Neutrophil (primary cell): ENCODE measurements at regions not wholly inside any gene's neighbourhood (a gene's known extent, or its start where the extent isn't known, plus 50 kb on each side); places are given as distances from the start of the nearest gene placed in this dataset.

Source experiments
- H3K27ac ChIP-seq: fragments of 200-600 bp; sonication (generic); 2 replicates; pipeline ENCODE4 v1.5.1; 2016; ENCODE audit warnings: mild to moderate bottlenecking, moderate library complexity
- H3K27me3 ChIP-seq: fragments of 200-600 bp; sonication (generic); 2 replicates; pipeline ENCODE4 v1.6.0; 2016; ENCODE audit warnings: mild to moderate bottlenecking
- H3K36me3 ChIP-seq: fragments of 200-600 bp; sonication (generic); 2 replicates; pipeline ENCODE4 v1.5.1; 2017
- H3K4me1 ChIP-seq, 2 experiments: fragments of 200-600 bp in 1 of 2; sonication (generic) in 1 of 2; 1 replicate in 1 of 2; 2 replicates in 1 of 2; pipeline versions ENCODE4 v1.5.1 to v1.6.1; 2013 to 2016; ENCODE audit warnings: low read depth in 1 of 2, low read length in 1 of 2, mild to moderate bottlenecking in 1 of 2, moderate library complexity in 1 of 2; ENCODE audit not compliant: control insufficient read depth in 1 of 2, insufficient read depth in 1 of 2
- H3K4me3 ChIP-seq, 2 experiments: fragments of 200-600 bp in 1 of 2; sonication (generic) in 1 of 2; 1 replicate in 1 of 2; 2 replicates in 1 of 2; pipeline ENCODE4 v1.5.1; 2013 to 2016; ENCODE audit warnings: low read depth in 1 of 2, low read length in 1 of 2, mild to moderate bottlenecking in 1 of 2, moderate library complexity in 1 of 2
- H3K9me3 ChIP-seq: fragments of 200-600 bp; sonication (generic); 2 replicates; pipeline ENCODE4 v1.5.1; 2016
- CTCF ChIP-seq: fragments of 200-600 bp; sonication (generic); IDR thresholded peaks from 2 replicates; pipeline ENCODE4 v1.5.1; 2016; ENCODE audit warnings: antibody characterized with exemption

GRCh38 chr2:204199357-204199756 lies 262.8 kb downstream of the ICOS start:
- Histone ChIP-seq H3K27me3 (no peaks in the 10 kb centered on the region), H3K27ac (peak overlapping the region; percentile 7), H3K9me3 (no peaks in the 10 kb centered on the region), H3K4me3 (no peak overlapping the region), H3K36me3 (no peaks in the 10 kb centered on the region), H3K4me1 (peaks cover 33 to 54% of the 10 kb centered on the region in 2 experiments)
- no peak for TF ChIP-seq CTCF

GRCh38 chr2:204201507-204201906 lies 264.9 kb downstream of the ICOS start:
- H3K27ac ChIP-seq: no peak overlapping the region
- TF ChIP-seq CTCF: no peak
- no peaks in the 10 kb centered on the region for H3K36me3 ChIP-seq
- H3K4me3 ChIP-seq: no peak overlapping the region
- no peaks in the 10 kb centered on the region for H3K27me3 ChIP-seq
- peaks cover 21 to 55% of the 10 kb centered on the region in 2 experiments for H3K4me1 ChIP-seq
- H3K9me3 ChIP-seq: no peaks in the 10 kb centered on the region

GRCh38 chr2:204202253-204202652 lies 265.7 kb downstream of the ICOS start:
- H3K4me1 ChIP-seq: peaks cover 21 to 55% of the 10 kb centered on the region in 2 experiments
- no peaks in the 10 kb centered on the region for H3K27me3 ChIP-seq
- no peak overlapping the region for H3K4me3 ChIP-seq
- no peaks in the 10 kb centered on the region for H3K9me3 ChIP-seq
- H3K27ac ChIP-seq: no peak overlapping the region
- no peaks in the 10 kb centered on the region for H3K36me3 ChIP-seq
- TF ChIP-seq CTCF: no peak

GRCh38 chr2:204203704-204204103 lies 267.1 kb downstream of the ICOS start:
- Histone ChIP-seq H3K4me3 (no peak overlapping the region), H3K27ac (no peak overlapping the region), H3K4me1 (peaks cover 20 to 50% of the 10 kb centered on the region in 2 experiments), H3K27me3 (no peaks in the 10 kb centered on the region), H3K9me3 (no peaks in the 10 kb centered on the region), H3K36me3 (no peaks in the 10 kb centered on the region)
- TF ChIP-seq CTCF: no peak

GRCh38 chr2:204205082-204205481 lies 268.5 kb downstream of the ICOS start:
- Histone ChIP-seq H3K4me1 (peaks cover 9 to 41% of the 10 kb centered on the region in 2 experiments), H3K36me3 (no peaks in the 10 kb centered on the region), H3K27me3 (no peaks in the 10 kb centered on the region), H3K9me3 (no peaks in the 10 kb centered on the region), H3K4me3 (no peak overlapping the region), H3K27ac (no peak overlapping the region)
- no peak for TF ChIP-seq CTCF

GRCh38 chr2:204205538-204205937 lies 269.0 kb downstream of the ICOS start:
- Histone ChIP-seq H3K36me3 (no peaks in the 10 kb centered on the region), H3K27ac (no peak overlapping the region), H3K4me1 (peaks cover 9 to 36% of the 10 kb centered on the region in 2 experiments), H3K27me3 (no peaks in the 10 kb centered on the region), H3K9me3 (no peaks in the 10 kb centered on the region), H3K4me3 (no peak overlapping the region)
- no peak for TF ChIP-seq CTCF
